ENCODE measurements at regions not wholly inside any gene's neighbourhood (a gene's known extent, or its start where the extent isn't known, plus 50 kb on each side); places are given as distances from the start of the nearest gene placed in this dataset.

- Mint-ChIP-seq H3K4me1 (ENCODE audit: low read depth) (peaks cover 10% of the 10 kb centered on the region), H3K4me3 (no peak overlapping the region), H3K36me3 (ENCODE audit: low read depth) (no peaks in the 10 kb centered on the region), H3K27ac (no peak overlapping the region), H3K27me3 (no peaks in the 10 kb centered on the region), H3K9me3 (no peaks in the 10 kb centered on the region)
- CTCF ChIA-PET, result no interaction called here
- POLR2A ChIA-PET, result no interaction called here
- ATAC-seq (no peak), DNase-seq (no peak)
- intact Hi-C loops (cut with micrococcal nuclease), result loop anchor here (10.0 kb wide), 2 partner anchors 145 to 245 kb away; partner anchors contain the start of gene ZFP36L2
- TF ChIP-seq CTCF (IDR thresholded peaks at IDR 0.05), result no peak
Observed at GRCh38 chr2:42979870-42980763, 187.7 kb upstream of the HAAO start.

DNA sequence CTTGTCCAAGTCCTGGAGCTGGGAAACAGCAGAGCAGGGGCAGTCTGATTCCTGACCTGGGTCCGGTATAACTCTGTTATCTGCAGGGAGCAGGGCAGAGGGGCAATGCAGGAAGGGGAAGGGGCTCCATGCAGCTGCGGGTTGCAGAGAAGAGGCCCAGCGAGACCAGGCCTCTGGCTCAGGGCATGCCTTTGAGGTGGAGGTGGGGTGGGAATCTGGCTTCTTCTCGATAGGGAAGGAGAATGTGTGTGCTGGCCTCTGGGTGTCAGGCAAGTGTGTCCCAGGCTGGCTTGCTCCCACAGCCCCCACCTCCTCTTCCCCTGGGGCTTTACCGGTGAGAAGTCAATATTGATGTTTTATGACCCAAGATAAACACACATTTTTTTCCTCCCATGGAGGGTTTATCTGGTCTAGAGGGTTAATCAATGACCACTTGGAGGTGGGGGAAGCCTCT is 187.1 kb upstream of the HAAO start:
- Mint-ChIP-seq H3K27ac (no peak overlapping the region), H3K36me3 (ENCODE audit: low read depth) (no peaks in the 10 kb centered on the region), H3K9me3 (no peaks in the 10 kb centered on the region), H3K27me3 (no peaks in the 10 kb centered on the region), H3K4me1 (ENCODE audit: low read depth) (peaks cover 10% of the 10 kb centered on the region), H3K4me3 (no peak overlapping the region)
- ChIA-PET POLR2A (no interaction called here), CTCF (interaction anchor here (1.0 kb wide), 1 partner anchor 32 kb away, joined by 3 read pairs; no protein-coding TSS in a partner anchor)
- intact Hi-C loops (cut with micrococcal nuclease), result loop anchor here (10.0 kb wide), 2 partner anchors 145 to 245 kb away; partner anchors contain the start of gene ZFP36L2
- no peak for DNase-seq
- TF ChIP-seq CTCF (IDR thresholded peaks at IDR 0.05), result no peak
- no peak for ATAC-seq

DNA sequence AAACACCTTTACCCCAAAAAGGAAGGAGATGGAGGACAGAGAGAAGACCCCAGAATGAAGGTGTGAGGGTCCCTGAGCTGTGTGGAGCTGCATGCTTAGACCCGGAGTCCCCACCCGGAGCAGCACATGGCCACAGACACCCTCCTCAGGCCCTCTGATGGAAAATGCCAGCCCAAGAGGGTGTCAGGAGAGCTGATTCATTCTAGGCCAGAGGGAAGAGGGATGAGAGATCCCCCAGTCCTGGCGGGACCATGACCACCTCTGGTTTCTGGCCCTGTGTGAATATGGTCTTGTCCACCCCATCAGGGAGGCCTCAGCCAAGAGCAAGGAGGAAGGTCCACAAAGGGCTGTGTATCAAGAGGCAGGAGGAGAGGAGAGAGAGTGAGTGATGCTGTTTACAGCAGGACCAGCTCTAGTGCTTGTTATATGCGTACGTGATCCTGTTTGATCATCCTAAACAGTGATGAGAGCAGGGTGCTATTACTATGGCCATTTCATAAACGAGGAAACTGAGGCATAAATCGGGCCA is 186.6 kb upstream of the HAAO start:
- Mint-ChIP-seq H3K27ac (no peak overlapping the region), H3K9me3 (no peaks in the 10 kb centered on the region), H3K27me3 (no peaks in the 10 kb centered on the region), H3K36me3 (ENCODE audit: low read depth) (no peaks in the 10 kb centered on the region), H3K4me3 (no peak overlapping the region), H3K4me1 (ENCODE audit: low read depth) (peaks cover 10% of the 10 kb centered on the region)
- CTCF ChIA-PET, result interaction anchor here (0.9 to 1.0 kb wide), 2 partner anchors 9 to 31 kb away, joined by 3 read pairs; no protein-coding TSS in a partner anchor
- ATAC-seq (no peak), DNase-seq (no peak)
- POLR2A ChIA-PET, result interaction anchor here (0.6 kb wide), 1 partner anchor 331 kb away, joined by 3 read pairs; no protein-coding TSS in a partner anchor
- intact Hi-C loops (cut with micrococcal nuclease), result loop anchor here (10.0 kb wide), 2 partner anchors 146 to 246 kb away; partner anchors contain the start of gene ZFP36L2
- TF ChIP-seq CTCF (IDR thresholded peaks at IDR 0.05), result no peak

DNA sequence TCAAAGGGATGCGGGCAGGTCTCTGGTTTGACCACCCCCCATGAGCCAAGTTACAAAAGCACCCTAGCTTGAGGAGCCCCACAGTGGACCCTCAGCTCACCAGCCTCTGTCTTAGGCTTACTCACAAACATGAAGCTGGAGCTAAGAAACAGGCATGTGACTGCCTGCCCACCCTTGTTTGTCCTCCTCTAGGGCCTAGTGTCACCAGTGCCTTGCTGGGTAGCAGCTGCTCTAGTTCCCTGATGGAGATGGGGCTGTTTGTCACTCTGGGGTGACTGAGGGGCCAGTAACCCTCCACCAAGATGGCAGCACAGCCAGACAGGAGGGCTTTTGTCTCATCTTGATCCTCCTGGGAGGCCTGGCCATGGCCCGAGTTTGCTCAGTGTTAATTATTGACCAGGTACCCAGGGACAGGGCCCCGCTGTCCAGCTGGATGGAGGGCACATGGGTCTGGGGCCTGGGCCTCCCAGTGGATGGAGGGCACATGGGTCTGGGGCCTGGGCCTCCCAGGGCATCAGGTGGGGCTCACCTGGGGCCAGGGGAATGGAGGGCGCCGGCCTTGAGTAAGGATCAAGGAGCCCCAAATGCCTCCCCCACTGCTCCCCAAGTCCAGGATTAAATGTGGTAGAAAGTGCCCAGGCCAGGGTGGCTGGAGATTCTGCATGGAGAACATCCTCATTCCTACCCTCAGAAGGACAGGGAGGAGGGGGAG is 185.9 kb upstream of the HAAO start:
- Mint-ChIP-seq H3K27me3 (no peaks in the 10 kb centered on the region), H3K4me1 (ENCODE audit: low read depth) (peaks cover 10% of the 10 kb centered on the region), H3K36me3 (ENCODE audit: low read depth) (no peaks in the 10 kb centered on the region), H3K9me3 (no peaks in the 10 kb centered on the region), H3K4me3 (no peak overlapping the region), H3K27ac (no peak overlapping the region)
- ChIA-PET CTCF (interaction anchor here (0.8 to 1.3 kb wide), 6 partner anchors 10 to 251 kb away, joined by 3 to 5 read pairs (median 3); no protein-coding TSS in a partner anchor), POLR2A (interaction anchor here (0.6 kb wide), 1 partner anchor 330 kb away, joined by 3 read pairs; no protein-coding TSS in a partner anchor)
- DNase-seq, result no peak
- no peak for ATAC-seq
- intact Hi-C loops (cut with micrococcal nuclease), result loop anchor here (10.0 kb wide), 2 partner anchors 146 to 246 kb away; partner anchors contain the start of gene ZFP36L2
- TF ChIP-seq CTCF (IDR thresholded peaks at IDR 0.05), result no peak

Measured in activated CD8-positive, alpha-beta T cell treated with anti-CD3 and anti-CD28 coated beads for 36 hours (primary cell).